ENCODE measurements at regions not wholly inside any gene's neighbourhood (a gene's known extent, or its start where the extent isn't known, plus 50 kb on each side); places are given as distances from the start of the nearest gene placed in this dataset.

DNA sequence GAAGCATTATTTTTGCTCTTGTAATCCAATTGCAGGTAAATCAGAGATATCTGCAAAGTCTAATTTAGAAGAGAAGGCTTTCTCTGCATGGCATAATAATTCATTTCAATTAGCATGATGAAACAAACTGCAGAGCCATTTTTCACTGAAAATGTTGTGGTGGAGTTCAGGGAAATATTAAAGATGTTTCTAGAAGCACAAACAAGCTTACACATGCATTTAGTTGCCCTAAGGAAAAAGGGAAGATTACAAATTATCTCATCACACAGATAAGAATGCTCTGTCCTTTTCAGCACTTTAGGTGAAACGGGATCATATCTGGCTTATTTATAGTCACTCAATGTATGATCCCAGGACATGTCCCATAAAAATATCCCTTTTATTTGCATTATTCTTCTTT, 252.1 kb upstream of the TANK start:
- in situ Hi-C loops (cut with HindIII; ENCODE audit: low pct_unique_long_range_greater_than_20kb, low sequenced_read_pairs) = no loop called here
- no peak for DNase-seq (ENCODE audit: low read depth, low spot score)

GRCh38 chr2:160909781-160910242, 250.4 kb upstream of the TANK start:
- in situ Hi-C loops (cut with HindIII; ENCODE audit: low pct_unique_long_range_greater_than_20kb, low sequenced_read_pairs) = no loop called here
- DNase-seq (ENCODE audit: low read depth, low spot score) = peak; percentile 83

DNA sequence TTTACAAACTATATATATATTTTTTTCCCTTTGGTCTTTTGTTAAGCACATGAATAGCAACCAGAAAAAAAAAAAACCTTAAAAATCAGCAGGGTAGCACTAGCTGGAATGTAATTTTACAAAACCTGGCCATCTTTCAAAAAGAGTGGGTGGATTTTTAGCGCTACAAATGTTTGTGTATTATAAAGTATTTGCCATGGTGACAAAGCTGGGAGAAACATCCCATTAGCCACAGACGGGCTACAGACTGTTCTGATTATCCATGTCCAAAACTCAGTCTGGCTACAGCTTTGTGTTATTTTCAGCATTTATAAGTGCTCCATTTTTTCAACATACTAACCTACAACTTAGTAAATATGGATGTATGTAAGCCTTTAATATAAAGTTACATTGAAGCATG, 249.5 kb upstream of the TANK start:
- in situ Hi-C loops (cut with HindIII; ENCODE audit: low pct_unique_long_range_greater_than_20kb, low sequenced_read_pairs) = no loop called here
- no peak for DNase-seq (ENCODE audit: low read depth, low spot score)

DNA sequence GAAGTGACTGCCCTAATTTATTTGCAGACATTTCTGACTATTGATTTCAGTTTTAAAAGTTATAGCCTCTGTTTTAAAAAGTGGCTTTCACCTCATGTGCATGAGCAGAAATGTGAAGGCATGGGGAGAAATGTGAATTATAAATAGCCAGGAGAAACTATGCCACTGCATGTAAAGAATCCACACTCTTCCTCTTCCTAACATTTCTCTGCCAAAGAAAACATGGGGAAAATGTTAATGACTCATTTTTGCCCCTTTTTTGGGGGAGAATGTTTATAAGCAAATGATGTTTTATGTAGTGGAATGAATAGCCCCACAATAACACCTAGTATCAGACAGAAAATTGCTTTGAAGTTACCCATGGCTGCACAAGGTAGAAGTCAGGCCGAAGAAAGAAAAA, 249.0 kb upstream of the TANK start:
- in situ Hi-C loops (cut with HindIII; ENCODE audit: low pct_unique_long_range_greater_than_20kb, low sequenced_read_pairs) = no loop called here
- no peak for DNase-seq (ENCODE audit: low read depth, low spot score)

DNA sequence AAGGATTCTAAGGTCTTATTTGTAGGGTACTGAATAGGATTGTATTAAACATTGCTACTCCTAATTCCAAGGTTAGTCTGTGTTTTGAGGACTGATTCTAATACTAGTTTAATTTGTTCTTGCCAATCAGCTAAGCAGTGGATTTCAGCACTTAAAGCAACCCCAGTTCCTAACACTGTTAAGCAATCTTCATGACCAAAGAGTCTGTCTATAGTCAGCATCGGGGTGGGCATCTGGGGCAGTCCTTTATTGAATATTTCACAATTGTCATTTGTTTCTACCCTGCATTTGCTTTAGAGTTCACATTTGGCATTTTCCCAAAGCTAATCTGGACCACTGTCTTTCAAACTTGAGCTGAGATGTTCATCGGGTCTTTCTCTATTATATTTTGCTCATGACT, 248.0 kb upstream of the TANK start:
- DNase-seq (ENCODE audit: low read depth, low spot score) = no peak
- in situ Hi-C loops (cut with HindIII; ENCODE audit: low pct_unique_long_range_greater_than_20kb, low sequenced_read_pairs) = no loop called here

DNA sequence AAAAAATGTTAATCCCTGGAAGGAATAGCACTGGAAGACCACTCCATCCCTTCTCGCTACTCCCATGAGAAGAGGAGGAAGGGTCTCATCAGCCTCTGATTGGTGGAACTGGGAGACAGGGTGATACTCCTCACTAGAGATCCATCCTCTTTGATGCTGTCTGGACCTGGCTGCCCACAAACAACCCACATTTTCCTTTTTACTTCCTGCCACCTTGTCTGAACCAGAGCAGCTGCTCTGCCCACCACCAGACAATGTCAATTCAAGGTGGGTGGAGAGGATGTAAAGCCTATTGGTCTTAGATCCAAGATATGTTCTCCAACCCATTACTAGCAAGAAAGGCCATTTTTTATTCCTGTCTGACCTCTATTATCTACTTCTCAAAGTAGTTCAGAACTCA, 246.9 kb upstream of the TANK start:
- in situ Hi-C loops (cut with HindIII; ENCODE audit: low pct_unique_long_range_greater_than_20kb, low sequenced_read_pairs) = no loop called here
- DNase-seq (ENCODE audit: low read depth, low spot score) = no peak

DNA sequence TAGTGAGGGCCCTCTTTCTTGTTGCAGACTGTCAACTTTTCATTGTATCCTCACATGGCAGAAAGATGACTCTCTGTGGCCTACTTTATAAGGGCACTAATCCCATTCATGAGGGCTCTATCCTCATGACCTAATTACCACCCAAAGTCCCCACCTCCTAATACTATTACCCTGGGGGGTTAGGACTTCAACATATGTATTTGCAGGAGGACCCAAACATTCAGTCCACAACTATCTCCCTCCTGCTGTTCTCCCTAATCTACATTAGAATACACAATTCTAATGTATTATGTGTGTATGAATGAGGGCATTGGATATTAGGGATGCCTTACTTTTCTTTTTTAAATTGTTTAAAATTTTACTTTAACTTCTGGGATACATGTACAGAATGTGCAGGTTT, 246.0 kb upstream of the TANK start:
- in situ Hi-C loops (cut with HindIII; ENCODE audit: low pct_unique_long_range_greater_than_20kb, low sequenced_read_pairs) = no loop called here
- no peak for DNase-seq (ENCODE audit: low read depth, low spot score)

- DNase-seq (ENCODE audit: low read depth, low spot score) = no peak
- in situ Hi-C loops (cut with HindIII; ENCODE audit: low pct_unique_long_range_greater_than_20kb, low sequenced_read_pairs) = no loop called here
Measured at GRCh38 chr2:160916300-160916699, 243.9 kb upstream of the TANK start.

DNA sequence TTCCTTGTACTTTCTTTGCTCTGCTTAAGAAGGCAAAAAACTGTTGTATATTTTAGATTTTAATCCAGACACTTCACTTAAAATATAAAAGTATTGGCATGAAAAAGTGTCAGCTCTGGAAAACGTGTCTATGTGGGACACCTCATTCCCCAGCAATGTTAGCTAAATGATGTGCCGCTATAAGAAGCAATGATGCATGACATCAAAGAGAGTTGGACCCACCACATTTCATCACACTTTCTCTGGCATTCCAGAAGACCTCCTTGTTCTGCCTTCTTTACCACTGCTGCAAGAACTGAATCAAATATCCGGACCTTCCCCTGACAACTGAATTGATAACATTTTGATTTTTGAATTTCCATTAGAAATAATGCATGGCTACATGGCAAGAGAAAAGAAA, 242.4 kb upstream of the TANK start:
- DNase-seq (ENCODE audit: low read depth, low spot score) = no peak
- in situ Hi-C loops (cut with HindIII; ENCODE audit: low pct_unique_long_range_greater_than_20kb, low sequenced_read_pairs) = no loop called here

DNA sequence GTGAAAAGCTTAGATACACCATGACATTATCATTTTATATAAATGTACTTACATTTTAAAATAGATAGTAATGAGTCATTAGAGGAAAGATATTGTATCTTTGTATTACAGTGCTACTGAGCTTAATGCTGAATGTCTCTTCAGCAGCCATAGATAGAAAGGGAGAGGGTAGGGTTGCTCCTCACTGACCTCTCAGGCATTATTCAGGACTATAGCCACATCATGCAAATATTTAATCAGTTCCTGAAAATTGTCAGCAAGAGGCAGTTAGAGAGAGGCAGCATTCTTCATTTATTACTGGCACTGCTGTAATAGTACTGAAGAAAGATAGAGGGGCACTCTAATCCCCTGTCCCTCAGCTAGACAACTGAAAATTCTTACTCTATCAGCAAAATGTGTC, 242.0 kb upstream of the TANK start:
- in situ Hi-C loops (cut with HindIII; ENCODE audit: low pct_unique_long_range_greater_than_20kb, low sequenced_read_pairs) = no loop called here
- no peak for DNase-seq (ENCODE audit: low read depth, low spot score)

GRCh38 chr2:160918906-160919503, 241.2 kb upstream of the TANK start:
- in situ Hi-C loops (cut with HindIII; ENCODE audit: low pct_unique_long_range_greater_than_20kb, low sequenced_read_pairs) = no loop called here
- DNase-seq (ENCODE audit: low read depth, low spot score) = peak; percentile 78

GRCh38 chr2:160920061-160920460, 240.2 kb upstream of the TANK start:
- in situ Hi-C loops (cut with HindIII; ENCODE audit: low pct_unique_long_range_greater_than_20kb, low sequenced_read_pairs) = no loop called here
- DNase-seq (ENCODE audit: low read depth, low spot score) = no peak

DNA sequence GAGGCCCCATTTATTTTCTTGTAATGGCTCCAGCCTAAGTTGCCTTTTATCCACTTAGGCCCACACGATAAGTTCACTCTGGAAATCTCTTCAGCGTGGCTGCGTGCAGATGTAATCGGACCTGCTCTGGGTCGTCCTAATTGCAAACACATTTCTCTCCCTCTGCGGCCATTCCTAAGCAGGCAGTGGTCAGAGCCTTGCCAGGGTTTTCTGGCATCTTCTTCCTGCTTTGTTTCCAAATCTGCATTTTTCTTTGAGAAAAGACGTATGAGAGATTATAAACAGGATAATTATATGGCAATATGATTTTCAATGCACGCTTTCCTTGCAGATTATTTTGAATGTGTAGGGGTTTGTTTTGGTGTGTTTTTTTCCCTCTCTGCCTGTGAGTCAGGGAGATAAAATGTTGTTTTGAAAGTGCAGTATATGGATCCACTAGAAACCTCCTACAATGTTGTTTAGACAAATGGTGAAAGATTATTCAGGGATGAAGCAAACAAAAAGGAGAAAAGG, 239.4 kb upstream of the TANK start:
- in situ Hi-C loops (cut with HindIII; ENCODE audit: low pct_unique_long_range_greater_than_20kb, low sequenced_read_pairs) = no loop called here
- DNase-seq (ENCODE audit: low read depth, low spot score) = no peak

DNA sequence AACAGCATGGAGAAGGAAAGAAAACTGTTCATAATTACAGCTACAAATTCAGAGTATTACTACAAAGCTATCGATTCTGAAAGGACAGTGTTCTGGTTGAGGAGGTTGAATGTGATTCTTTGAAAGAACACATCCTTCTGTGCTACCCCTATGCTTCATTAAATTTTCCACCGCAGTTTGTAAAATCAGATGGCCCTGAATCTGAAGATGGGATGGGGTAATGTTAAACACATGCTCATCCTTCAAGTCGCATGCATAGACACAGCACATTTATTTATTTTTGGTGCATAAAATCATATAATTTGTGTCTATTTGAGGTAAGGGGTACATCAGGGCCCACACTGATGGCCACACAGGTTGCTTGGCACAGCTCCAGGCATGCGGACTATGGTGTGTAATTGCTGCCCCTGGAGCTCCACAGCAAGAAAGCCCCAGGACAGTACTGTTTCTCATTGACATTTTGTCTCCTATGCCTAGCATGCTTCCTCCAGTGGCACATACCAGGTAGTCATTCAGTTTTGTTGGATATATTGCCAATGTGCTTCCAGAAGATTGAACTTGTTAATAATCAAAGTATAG, 238.8 kb upstream of the TANK start:
- in situ Hi-C loops (cut with HindIII; ENCODE audit: low pct_unique_long_range_greater_than_20kb, low sequenced_read_pairs) = no loop called here
- DNase-seq (ENCODE audit: low read depth, low spot score) = no peak

GRCh38 chr2:160924936-160925353, 235.3 kb upstream of the TANK start:
- in situ Hi-C loops (cut with HindIII; ENCODE audit: low pct_unique_long_range_greater_than_20kb, low sequenced_read_pairs) = no loop called here
- DNase-seq (ENCODE audit: low read depth, low spot score) = no peak

GRCh38 chr2:160925956-160926355, 234.3 kb upstream of the TANK start:
- in situ Hi-C loops (cut with HindIII; ENCODE audit: low pct_unique_long_range_greater_than_20kb, low sequenced_read_pairs) = no loop called here
- no peak for DNase-seq (ENCODE audit: low read depth, low spot score)

DNA sequence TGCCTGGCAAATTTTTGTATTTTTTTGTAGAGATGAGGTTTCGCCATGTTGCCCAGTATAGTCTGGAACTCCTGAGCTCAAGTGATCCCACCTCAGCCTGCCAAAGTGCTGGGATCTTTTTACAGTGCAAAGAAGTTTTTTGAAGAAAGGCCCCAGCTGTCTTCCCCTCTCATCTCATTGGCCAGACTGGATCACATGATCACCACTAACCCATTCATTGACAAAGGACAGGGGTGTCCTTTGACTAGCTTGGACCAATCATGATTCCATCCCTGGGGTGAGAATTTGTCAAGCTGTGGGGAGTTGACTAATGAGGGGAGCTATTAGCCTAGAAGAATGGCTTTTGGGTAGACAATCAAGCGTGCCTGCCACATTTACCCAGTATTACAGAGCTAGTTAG, 232.9 kb upstream of the TANK start:
- in situ Hi-C loops (cut with HindIII; ENCODE audit: low pct_unique_long_range_greater_than_20kb, low sequenced_read_pairs) = no loop called here

GRCh38 chr2:160928854-160929301, 231.3 kb upstream of the TANK start:
- no peak for DNase-seq (ENCODE audit: low read depth, low spot score)
- in situ Hi-C loops (cut with HindIII; ENCODE audit: low pct_unique_long_range_greater_than_20kb, low sequenced_read_pairs) = no loop called here

More for the DNA sequence above, 232.9 kb upstream of the TANK start:
- DNase-seq (ENCODE audit: low read depth, low spot score) = no peak

GRCh38 chr2:160931531-160931930, 228.7 kb upstream of the TANK start:
- no peak for DNase-seq (ENCODE audit: low read depth, low spot score)
- in situ Hi-C loops (cut with HindIII; ENCODE audit: low pct_unique_long_range_greater_than_20kb, low sequenced_read_pairs) = no loop called here

Data from SK-MEL-5 (cell line).